ENCODE measurements at regions not wholly inside any gene's neighbourhood (a gene's known extent, or its start where the extent isn't known, plus 50 kb on each side); places are given as distances from the start of the nearest gene placed in this dataset.

- H2AFZ ChIP-seq (ENCODE audit: low read depth, low read length, poor library complexity, severe bottlenecking): no peak overlapping the region
- no peak overlapping the region for H3K4me2 ChIP-seq (ENCODE audit: low read length)
- H4K20me1 ChIP-seq (ENCODE audit: insufficient read depth): no peaks in the 10 kb centered on the region
- ChIA-PET RAD21 (ENCODE audit: low non-redundant PET in 1 of 2, low total read pairs in 2 of 2, uncharacterized antibody in 2 of 2, unreplicated experiment in 2 of 2) (no interaction called here), POLR2A (no interaction called here), CTCF (no interaction called here)
- no peaks in the 10 kb centered on the region for H3K36me3 ChIP-seq (ENCODE audit: control insufficient read depth in 1 of 2, insufficient read depth in 2 of 2, low read length in 2 of 2)
- no peaks in the 10 kb centered on the region for H3K27me3 ChIP-seq (ENCODE audit: insufficient read depth, low read length)
- no peaks in the 10 kb centered on the region for H3K4me1 ChIP-seq (ENCODE audit: control insufficient read depth in 1 of 2, insufficient read depth in 2 of 2, low read length in 2 of 2)
- H3K9me2 ChIP-seq (ENCODE audit: insufficient read depth): no peaks in the 10 kb centered on the region
- H3K79me2 ChIP-seq (ENCODE audit: insufficient read depth, low read length): no peaks in the 10 kb centered on the region
- H3K9me3 ChIP-seq (ENCODE audit: control insufficient read depth in 1 of 2, insufficient read depth in 1 of 2, low read depth in 1 of 2, low read length in 2 of 2): no peaks in the 10 kb centered on the region
- ATAC-seq (no peak), DNase-seq (ENCODE audit: low read depth, low spot score) (no peak)
- no peak overlapping the region for H3K4me3 ChIP-seq (replicated peaks in 1 of 2; ENCODE audit: low read depth in 1 of 2, low read length in 2 of 2)
- no peak overlapping the region for H3K9ac ChIP-seq (ENCODE audit: low read length)
- no TSS peak for BruUV-seq (replicated peaks)
- H3K27ac ChIP-seq (ENCODE audit: low read depth, low read length): no peak overlapping the region
- intact Hi-C loops (cut with micrococcal nuclease): no loop called here
- TF ChIP-seq SRF (IDR thresholded peaks at IDR 0.05; ENCODE audit: low read depth) (no peak), CTCF (IDR thresholded peaks at IDR 0.05 in 2 of 3, conservative IDR thresholded peaks at IDR 0.05 in 1 of 3; ENCODE audit: borderline replicate concordance in 1 of 3, insufficient read depth in 1 of 3, low read depth in 2 of 3, low read length in 2 of 3) (no peak), TCF7L2 (IDR thresholded peaks at IDR 0.05; ENCODE audit: borderline replicate concordance, extremely low read depth, insufficient read depth, insufficient read length) (no peak), EZH2phosphoT487 (IDR thresholded peaks at IDR 0.05; ENCODE audit: borderline replicate concordance) (no peak), REST (IDR thresholded peaks at IDR 0.05; ENCODE audit: low read depth) (no peak), YY1 (IDR thresholded peaks at IDR 0.05; ENCODE audit: extremely low read depth, insufficient replicate concordance, low read depth, low read length) (no peak), SP1 (IDR thresholded peaks at IDR 0.05; ENCODE audit: low read depth) (no peak), RAD21 (IDR thresholded peaks at IDR 0.05; ENCODE audit: low read depth) (no peak)
These were observed 995.4 kb upstream of the B3GALT2 start for GRCh38 chr1:194181845-194182244.

Data from HCT116 (cell line).